ENCODE measurements at regions not wholly inside any gene's neighbourhood (a gene's known extent, or its start where the extent isn't known, plus 50 kb on each side); places are given as distances from the start of the nearest gene placed in this dataset.

DNA sequence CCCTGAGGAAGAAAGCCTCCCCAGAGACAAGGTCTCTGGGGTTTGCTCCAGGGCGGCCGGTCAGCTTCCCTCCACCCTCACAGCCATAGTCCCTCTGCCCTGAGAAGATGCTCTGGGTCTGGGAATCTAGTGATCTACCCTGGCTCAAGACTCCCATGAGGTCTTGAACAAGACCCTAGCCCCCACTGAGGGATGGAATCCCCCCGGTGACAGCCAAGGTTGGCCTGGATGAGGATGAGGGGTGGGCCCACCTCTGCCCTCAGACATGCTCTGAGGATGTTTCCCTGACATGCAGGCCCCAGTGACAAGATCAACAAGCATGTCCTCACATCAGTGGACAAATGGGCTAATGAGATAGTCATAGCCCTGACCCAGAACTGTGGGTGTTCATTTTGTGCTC is 138.6 kb downstream of the C5orf15 start:
- DNase-seq (ENCODE audit: low read depth) = no peak

DNA sequence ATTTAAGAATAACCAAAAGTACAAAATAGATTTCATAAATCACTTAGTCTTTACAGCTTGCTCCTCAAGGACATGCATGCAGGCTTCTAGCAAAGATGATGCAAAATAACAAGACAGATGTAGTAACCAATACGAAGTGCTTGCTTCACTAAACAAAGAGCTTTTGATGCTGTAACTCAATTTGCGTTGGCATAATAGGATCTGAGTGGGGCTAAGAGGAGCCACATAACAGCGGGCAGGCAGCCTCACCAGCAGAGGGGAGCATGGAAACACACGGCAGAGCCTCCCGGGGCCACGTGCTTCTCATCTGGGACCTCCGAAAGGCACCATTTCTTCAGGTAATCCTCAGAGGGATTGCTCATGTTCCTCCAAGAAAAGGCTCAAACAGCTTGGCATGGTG is 139.7 kb downstream of the C5orf15 start:
- no peak for DNase-seq (ENCODE audit: low read depth)

DNA sequence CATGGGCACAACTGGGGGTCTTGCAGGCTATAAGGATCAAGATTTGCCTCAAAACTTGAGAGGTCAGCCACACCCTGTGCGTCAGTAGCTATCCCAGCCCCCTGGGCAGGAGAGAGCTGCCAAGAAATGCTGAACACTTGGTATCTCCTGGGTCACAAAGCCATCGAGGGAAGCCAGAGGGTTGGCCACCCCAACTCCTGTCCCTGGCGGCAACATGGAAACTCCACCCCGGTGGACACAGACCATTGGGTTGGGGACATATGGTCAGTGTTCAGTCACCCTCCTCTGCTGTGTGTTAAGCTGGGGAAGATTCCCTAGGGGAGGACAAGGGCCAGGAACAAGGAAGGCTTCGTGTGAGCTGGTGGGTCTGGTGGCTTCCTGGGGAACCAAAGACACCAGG is 140.6 kb downstream of the C5orf15 start:
- no peak for DNase-seq (ENCODE audit: low read depth)

DNA sequence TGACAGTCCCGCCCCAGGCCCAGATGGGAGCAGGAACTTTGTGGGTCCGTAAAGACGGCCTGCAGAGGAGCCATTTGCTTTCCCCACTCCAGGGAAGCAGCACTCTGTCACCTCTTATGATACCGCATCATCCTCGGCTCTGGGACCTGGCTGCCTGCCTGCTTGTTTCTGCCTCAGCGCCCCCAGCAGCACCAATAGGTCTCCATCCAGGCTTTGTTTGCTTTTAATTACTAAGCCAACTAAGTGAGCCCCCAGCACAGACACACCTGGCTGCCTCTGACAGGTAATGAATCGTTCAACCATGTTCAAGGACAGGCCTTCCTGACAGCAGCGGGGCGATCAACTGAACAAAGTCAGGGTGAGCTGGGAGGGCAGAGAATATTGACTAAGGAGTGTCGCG is 141.4 kb downstream of the C5orf15 start:
- DNase-seq (ENCODE audit: low read depth) = no peak

DNA sequence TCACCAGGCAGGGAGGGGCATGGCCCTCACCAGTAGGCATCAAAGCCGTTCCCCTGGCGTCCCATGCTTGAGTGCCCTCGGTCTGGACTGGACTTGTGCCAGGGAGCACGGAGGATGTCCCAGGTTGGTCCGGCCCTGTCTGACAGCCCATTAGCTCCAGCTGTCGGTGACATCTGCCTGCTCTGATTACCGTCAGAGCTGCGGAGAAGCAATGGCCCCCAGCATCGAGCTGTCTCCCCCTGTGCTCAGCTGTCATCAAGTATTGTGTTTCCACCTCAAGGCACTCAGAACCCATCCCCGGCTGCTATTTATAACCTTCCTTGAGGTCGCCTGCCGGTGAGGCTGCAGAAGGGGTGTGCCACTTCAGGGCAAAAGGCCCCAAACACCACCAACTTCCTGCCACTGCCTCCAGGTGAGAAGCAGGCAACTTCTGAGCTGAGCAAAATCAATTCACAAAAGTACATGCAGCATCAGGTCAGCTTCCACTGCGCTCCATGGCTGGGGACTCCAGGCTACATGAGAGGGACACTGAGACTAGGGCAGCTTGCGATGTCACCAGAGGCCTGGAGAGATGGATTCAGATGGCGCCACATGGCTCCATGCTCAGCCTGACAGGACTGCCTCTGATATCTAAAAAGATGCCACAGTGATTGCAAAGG is 142.7 kb downstream of the C5orf15 start:
- DNase-seq (ENCODE audit: low read depth) = no peak

DNA sequence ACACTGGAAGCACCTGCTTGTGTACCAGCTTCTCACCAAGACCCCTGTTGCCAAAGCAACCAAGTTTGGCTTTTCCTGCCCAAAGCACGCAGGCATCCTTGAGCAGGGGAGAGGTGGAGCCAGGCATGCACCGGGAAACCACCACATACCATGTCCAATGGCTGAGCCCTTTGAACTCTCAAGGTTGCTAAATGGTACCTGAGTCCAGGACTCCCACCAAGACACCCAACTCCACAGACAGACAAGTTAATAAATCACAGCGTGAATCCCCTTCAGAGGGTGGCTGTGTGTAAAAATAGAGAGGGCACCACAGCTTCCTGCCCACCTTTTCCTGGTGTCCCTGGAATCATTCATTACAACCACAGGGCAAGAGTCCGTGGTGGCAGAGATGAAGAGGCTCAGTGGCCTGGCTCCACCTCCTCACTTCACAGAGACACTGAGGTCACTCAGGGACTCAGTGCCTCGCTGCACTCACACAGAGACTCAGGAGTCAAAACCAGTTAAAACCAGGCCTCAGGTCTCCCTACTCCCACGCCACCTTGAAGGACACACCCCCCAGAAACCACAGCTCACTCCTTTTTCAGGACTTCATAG is 143.7 kb downstream of the C5orf15 start:
- no peak for DNase-seq (ENCODE audit: low read depth)

DNA sequence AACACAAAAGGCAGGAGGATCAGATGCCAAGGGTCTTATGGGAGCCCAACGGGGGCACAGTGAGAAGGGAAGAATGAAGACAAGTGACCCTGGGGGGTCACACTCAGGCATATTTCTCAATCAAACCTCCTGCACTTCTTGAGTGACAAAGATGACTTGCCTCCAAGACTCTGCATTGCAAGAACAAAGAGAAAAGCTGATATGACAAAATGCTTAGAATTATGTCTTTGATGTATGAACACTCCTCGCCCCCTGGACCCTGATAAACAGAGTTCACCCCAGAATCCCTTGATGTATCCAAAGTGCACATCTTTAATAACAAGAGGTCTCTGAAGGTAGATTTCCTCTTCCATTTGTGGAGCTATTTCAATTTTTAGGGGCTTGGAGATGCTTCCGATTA is 146.5 kb downstream of the C5orf15 start:
- no peak for DNase-seq (ENCODE audit: low read depth)

DNA sequence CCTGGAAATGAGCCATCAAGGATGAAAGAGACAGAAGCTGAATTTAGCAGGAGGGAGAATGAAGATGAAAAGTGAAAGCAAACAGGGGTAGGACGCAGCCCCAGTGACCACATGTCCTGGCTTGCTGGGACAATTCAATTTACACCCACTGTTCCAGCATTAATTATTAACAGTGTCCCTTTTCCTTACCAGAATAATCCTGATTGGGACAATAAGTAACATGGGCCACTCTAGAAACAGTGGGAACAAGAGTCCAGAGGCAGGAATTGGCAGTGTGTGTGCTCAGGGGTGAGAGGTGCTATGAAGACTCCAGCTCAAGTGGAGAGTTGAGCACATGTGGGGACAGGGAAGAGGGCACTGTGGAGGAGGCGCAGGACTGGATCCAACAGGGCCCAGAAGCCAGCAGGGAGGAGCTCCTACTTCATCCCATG is 147.1 kb downstream of the C5orf15 start:
- no peak for DNase-seq (ENCODE audit: low read depth)

DNA sequence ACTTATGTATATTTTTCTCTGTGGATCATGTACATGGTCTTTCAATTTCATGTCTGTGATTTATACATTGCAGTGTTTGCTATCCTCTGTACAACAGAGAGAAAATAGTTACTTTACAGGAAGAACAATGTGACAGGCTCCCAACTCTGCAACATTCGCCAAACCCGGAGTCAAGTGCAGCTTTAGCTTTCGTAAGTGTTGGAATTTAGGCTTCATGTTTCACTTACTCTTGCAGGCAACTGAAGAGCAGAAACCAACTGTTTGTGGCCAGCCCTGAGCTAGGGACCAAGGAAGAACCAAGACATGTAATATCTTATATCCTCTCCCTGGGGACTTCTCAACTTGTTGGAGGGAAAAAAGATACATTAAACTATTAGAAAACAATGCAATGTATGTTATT is 147.9 kb downstream of the C5orf15 start:
- no peak for DNase-seq (ENCODE audit: low read depth)

DNA sequence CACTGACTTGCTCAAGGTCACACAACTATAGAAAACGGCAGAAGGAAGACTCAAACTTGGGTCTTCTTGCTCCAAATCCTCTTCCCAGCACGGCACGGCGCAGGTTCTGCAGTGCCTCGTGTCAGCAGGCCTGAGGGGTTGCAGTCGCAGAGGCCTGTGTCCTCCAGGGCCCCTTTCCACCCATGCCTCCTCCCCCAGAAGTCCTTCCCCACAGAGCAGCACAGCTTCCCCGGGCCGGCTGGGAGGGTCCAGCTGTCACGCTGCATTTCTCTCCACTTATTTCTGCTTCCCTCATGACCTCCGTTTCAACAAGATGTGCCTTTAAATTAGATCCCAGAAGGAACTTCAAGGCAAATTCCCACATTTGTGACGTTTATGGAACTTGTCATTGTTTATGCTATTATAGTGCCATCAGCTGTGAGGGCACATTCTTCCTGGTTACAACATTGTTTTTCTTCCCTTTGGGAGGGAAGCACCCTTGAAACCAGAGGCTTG is 148.4 kb downstream of the C5orf15 start:
- DNase-seq (ENCODE audit: low read depth) = no peak

DNA sequence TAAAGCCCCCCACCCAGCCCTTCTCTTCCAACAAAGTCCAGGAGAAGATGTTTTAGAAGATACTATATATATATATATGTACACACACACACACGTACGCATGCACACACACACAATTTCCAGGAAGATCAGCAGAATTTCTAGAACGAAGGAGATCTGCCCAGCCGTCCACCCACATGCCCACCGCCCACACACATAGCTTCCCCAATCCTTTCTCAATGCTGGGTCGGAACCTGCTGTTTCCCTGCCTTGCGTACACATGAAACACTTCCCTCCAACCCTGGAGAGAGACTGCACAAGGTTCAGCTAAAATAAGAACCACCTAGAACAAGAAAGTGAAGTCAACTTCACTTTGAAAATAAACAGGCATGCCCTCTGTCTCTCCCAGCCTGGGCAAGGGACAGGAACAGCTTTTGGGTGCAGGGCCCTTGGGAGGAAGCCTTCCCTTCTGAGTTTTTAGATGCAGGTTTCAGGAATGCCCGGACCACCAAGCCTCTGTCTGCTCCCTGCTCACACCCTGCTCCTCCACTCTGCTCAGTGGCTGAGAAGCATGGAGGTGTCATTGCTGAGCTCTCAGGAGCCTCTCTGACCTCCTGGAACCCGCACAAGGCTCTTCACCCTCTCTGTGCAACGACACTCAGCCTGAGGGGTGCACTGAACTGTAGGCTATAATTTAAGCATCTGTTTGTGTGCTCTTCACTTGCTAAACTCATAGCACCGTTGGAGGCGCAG is 149.4 kb downstream of the C5orf15 start:
- DNase-seq (ENCODE audit: low read depth) = no peak

DNA sequence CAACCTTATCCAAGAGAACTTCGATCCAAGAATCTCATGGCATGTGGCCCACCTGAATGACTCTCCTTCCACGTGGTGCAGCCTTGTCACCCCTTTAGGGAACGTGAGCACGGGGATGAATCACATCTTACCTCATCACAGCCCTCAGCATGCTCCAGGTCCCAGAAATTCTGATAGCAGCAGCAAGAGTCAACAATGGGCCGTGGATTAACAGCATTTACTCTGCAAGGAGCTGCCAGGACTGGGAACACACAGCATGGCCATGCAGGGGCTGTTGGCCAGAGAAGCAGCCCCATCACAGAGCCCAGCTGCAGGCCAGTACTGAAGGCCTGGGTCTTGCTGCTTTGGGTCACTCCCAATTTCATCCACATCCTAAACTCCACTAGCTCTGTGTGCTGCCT is 150.4 kb downstream of the C5orf15 start:
- DNase-seq (ENCODE audit: low read depth) = no peak

DNA sequence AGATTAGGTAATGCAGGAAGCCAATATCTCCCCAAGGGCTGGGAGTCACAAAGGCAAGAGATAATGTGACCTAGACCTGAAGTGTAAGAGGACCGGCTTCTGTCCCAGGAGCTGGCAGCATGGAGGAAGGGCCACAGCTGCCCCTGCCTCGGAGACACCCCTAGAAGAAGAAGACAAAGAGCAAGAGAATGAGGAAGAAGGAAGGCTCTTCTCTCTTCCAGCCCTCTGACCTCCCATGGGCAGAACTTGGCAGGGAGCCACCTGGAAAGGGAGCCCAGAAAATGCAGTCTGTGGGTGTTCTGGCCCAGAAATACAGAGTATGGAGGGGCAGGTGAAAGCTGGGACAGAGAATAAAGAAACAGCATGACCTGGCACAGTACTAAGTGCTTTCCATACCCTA is 151.0 kb downstream of the C5orf15 start:
- no peak for DNase-seq (ENCODE audit: low read depth)

DNA sequence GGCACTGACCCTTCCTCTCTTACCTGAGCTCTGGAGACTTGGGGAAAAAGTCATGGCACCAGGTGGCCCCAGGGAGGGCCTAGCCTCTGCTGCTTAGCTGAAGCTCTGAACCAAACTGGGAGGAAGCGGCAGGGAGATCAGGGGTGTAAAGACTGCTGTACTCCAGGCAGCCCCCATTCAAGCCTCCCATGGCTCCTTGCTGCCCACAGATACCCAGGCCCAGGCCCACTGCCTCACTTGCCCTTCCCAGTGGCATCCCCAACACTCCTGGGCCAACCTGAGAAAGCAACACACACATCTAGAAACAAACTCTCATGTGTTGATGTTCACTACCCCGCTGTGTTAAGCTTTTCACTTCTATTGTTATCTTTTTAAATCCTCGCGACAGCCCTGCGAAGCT is 151.6 kb downstream of the C5orf15 start:
- no peak for DNase-seq (ENCODE audit: low read depth)

DNA sequence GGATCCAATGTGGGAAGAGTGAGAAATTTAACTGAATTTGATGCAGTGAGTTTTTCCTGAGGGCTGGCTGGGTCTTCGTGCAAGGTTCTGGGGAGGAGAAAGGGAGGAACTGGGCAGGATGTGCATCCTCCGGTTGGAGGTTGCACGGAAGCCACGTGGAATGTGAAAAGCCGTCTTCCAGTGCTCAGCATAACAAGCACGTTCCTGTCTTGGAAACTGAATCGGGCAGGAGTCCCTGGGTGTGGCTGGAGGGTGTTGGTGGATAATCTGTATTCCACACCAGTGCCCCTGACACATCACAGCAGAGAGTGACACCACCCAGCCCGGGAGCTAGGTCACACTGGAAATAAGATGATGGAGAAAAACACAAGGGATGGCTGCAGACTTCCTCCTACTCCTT is 154.3 kb downstream of the C5orf15 start:
- no peak for DNase-seq (ENCODE audit: low read depth)

DNA sequence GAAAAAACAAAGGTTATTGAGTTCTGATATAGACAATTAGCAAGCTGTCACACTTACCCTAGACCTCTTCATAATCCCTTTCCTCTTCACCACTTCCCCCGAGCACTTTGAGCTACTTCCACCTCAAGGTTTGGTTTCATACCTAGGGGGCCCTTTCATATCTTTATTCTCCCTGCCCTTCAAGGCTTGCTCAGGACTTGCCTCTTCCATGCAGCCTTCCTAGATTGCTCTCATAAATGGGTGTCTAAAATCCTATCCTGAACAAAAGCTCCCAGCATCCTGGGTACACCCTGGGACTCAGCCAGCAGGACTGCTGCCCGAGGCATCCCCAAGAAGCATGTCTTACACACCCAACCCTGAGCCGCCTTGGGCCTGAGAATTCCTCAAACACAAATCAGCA is 157.3 kb downstream of the C5orf15 start:
- no peak for DNase-seq (ENCODE audit: low read depth)

DNA sequence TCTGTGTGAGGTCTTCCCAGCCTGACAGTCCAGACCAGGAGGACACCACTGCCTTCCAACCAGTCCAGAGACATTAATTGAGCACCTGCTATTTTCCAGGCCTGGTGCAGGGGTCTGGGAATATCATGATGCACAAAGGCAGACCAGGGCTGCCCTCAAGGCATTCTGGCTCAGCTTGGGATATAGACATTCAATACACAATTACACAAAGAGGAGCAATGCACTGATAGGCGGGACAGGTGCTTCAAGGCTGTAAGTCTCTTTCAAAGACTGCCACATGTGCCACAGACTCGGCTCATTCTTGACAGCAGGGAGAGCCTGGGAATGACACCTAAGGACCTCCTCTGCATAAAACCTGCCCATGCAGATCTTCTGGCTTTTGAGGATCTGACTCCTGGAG is 158.6 kb downstream of the C5orf15 start:
- no peak for DNase-seq (ENCODE audit: low read depth)

DNA sequence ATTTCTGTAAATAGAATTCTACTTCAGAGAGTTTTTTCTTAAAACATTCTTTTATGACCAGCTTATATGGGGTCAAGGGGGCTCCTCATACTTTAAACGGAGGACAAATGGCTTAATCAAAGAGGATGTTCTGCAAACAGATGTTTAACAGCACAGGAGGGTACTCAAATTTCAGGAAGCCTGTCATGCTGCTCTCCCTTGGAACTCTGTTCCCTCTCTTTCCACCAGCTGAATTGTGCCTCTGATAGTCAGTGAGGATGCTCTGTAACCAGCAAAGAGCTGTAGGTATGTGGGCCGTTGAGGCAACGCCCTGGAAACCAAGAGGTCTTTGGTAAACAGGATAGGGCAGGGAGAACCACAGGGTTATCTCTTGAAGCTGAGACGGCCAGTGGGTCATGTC is 161.1 kb downstream of the C5orf15 start:
- no peak for DNase-seq (ENCODE audit: low read depth)

DNA sequence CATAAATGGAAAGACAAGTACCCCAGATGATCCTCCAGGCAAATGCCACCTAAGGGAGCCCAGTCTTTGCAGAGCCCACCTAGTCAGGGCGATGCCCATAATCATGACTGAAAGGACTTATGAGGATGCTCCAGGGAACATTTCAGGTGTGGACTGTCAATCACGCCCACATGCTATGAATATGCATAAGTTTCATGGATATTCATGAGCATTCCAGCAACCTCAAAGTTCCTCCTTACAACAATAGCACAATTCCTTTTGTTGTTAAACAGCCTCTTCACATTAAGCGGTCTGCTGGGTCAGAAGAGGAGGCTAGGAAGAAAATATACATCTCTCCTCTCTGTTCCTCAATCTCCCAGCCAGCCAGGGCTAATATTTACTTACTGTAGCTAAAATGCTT is 161.6 kb downstream of the C5orf15 start:
- no peak for DNase-seq (ENCODE audit: low read depth)

DNA sequence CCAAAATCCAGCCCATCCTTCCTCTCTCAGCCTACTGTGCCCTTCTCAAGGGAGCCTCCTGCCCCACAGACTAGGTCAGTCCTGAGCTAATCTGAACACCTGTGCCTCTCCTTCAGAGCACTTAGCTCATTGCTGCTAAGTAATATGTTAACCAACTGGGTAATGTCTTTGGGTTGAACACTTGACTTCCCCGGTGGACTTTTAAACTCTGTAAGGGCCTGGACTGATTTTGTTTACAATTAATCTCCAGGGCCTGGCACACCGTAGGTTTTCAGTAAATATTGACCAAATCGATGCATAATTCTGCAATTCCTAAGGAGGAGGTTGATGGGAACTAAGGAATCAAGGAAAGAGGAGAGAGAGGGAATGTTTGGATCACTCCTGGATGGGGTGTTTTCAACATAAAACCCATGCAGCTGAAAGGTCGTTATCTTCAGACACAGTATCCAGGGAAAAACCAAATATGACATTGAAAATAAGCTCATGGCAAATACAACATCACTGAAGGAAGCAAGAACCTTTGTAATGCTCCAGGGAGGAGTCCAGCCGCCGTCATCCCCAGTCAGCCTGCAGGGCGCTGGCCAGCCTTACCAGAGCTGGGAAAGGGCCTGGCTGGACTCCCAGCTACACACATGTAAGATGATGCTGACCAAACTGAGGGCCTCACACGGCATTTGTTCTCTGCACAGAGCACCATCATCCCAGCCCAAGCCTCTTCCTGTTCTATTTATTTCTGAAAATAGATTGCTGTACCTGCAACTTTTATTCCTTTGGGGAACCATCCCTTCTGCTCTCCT is 166.3 kb downstream of the C5orf15 start:
- DNase-seq (ENCODE audit: low read depth) = no peak

DNA sequence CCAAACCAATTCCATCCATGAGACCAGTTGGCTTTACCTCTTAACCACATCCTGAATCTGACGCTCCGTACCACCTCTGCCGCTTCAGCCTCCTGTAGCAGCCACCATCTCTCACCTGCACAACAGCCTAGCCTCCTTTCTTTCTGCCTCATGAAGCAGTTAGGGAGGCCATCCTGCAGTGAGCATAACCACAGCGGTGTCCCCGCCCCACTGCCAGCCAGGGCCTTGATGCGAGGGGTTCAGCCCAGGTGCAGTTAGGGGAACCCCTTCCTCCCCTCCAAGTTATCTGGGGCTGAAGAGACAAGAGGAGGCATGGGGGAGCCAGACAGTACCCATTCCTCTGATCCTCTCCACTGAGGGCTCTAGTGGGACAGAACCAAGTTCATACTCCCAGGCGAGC is 167.0 kb downstream of the C5orf15 start:
- no peak for DNase-seq (ENCODE audit: low read depth)

DNA sequence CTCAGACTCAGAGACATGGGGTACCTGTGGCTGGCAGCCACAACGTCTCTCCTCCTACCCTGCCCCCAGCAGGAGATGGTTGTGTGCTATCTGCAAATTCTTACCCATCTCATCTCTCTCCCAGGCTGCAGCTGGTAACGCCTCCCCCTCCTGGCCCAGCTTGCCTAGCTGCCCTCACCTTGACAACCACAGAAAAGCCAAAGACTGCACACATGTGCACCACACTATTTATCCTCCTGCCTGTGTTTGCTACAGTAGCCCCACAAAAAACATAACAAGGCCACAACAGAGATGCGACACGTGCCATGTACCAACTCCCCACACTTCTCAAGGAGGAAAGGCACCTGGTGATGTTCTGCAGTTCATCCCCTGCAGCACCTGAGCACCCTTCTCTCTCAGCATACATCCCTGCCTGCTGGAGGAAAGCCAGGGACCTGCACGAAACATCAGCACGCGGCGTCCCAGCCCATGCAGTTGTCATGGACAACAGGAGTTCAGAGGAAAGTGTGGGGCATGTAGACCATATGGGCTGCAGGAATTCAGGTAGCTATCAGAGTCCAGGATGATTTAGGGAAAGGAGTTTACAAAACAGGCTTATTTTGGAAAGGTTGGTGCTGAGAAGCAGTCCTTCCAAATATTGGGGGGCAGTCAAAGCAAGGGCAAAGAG is 168.7 kb downstream of the C5orf15 start:
- DNase-seq (ENCODE audit: low read depth) = no peak

All from stimulated activated CD8-positive, alpha-beta memory T cell treated with anti-CD3 and anti-CD28 coated beads, Interleukin-12 subunit alpha, Interleukin-12 subunit beta, amount 100 ng/mL, for 1 hour (primary cell).